Sigmoid colon (tissue), 6 donors: ENCODE measurements at regions not wholly inside any gene's neighbourhood (a gene's known extent, or its start where the extent isn't known, plus 50 kb on each side); places are given as distances from the start of the nearest gene placed in this dataset.

ENCODE experiments used
- DNase-seq: peaks from one replicate; pipeline ENCODE4 v3.0.0-alpha.2; 2019
- H3K27ac ChIP-seq, 4 donors: fragments of 200-600 bp; sonication (generic); one replicate each; pipeline ENCODE4 v1.5.1; 2016 to 2019; ENCODE audit warnings: mild to moderate bottlenecking in 1 of 4
- H3K27me3 ChIP-seq, 3 donors: fragments of 200-600 bp; sonication (generic); one replicate each; pipeline ENCODE4 v1.5.1; 2019; ENCODE audit warnings: mild to moderate bottlenecking in 1 of 3
- H3K36me3 ChIP-seq, 4 donors: fragments of 200-600 bp; sonication (generic); one replicate each; pipeline ENCODE4 v1.5.1; 2016 to 2019
- H3K4me1 ChIP-seq, 4 donors: fragments of 200-600 bp; sonication (generic); one replicate each; pipeline ENCODE4 v1.5.1; 2017 to 2019
- H3K4me3 ChIP-seq, 4 donors: fragments of 200-600 bp; sonication (generic); one replicate each; pipeline ENCODE4 v1.5.1; 2017 to 2019; ENCODE audit warnings: mild to moderate bottlenecking in 2 of 4, moderate library complexity in 1 of 4
- H3K9me3 ChIP-seq, 4 donors: fragments of 200-600 bp in 3 of 4; sonication (generic) in 3 of 4; one replicate each; pipeline versions ENCODE4 v1.5.1 to v1.6.1; 2013 to 2019
- EP300 ChIP-seq, 4 donors: sonication (generic); formaldehyde crosslinking; IDR thresholded peaks; one replicate each; pipeline ENCODE4 v1.6.1; 2017; ENCODE audit warnings: antibody characterized with exemption in 4 of 4
- POLR2A ChIP-seq, 2 donors: fragments of 450-650 bp; IDR thresholded peaks; one replicate each; pipeline ENCODE4 v1.6.1; 2016; ENCODE audit warnings: antibody characterized with exemption in 2 of 2, mild to moderate bottlenecking in 2 of 2, moderate library complexity in 2 of 2
- POLR2AphosphoS5 ChIP-seq, 4 donors: sonication (generic); formaldehyde crosslinking; IDR thresholded peaks; one replicate each; pipeline ENCODE4 v1.6.1; 2017; ENCODE audit warnings: antibody characterized with exemption in 4 of 4
- WGBS, 2 donors: extraction: QIAGEN DNeasy Blood & Tissue Kit; methylation state at CpG; one replicate each; pipeline ENCODE4 v1.1.7; 2013; 5-methylcytosine and 5-hydroxymethylcytosine counted together
- intact Hi-C: fragments of 100-400 bp; cut with DNase I; formaldehyde crosslinking; loops from one replicate; pipeline ENCODE4 v1.15.1; 2023
- TF ChIP-seq, protein P1 (sequence below), 4 experiments: fragments of 450-650 bp in 3 of 4; fragments of 200-600 bp in 1 of 4; IDR thresholded peaks; one replicate each; pipeline ENCODE4 v1.5.1; 2016 to 2019; ENCODE audit warnings: antibody characterized with exemption in 4 of 4, mild to moderate bottlenecking in 3 of 4, moderate library complexity in 2 of 4
- donor health status: healthy with polysubstance abuse.
- donor health status: healthy.

DNA sequence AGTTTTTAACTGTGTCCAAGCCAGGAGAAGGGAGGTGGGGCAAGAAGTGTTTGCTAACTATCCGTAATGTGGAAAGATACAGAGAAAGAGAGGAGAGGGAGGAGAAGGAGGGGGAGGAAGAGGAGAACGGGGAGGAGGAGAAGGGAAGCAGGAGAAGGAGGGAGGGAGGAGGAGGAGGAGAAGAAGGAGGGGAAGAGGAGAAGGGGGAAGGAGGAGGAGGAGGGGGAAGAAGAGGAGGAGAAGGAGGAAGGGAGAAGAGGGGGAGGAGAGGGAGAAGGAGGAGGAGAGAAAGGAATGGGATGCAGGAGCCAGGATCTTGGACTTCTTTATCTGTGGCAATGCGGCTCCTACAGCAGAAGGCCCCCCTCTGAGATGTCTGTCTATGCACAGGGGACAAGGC is 510.3 kb upstream of the CCDC196 start:
- Histone ChIP-seq H3K4me3 (no peak overlapping the region), H3K27ac (no peak overlapping the region), H3K36me3 (no peaks in the 10 kb centered on the region), H3K4me1 (no peaks in the 10 kb centered on the region), H3K27me3 (no peaks in the 10 kb centered on the region), H3K9me3 (no peaks in the 10 kb centered on the region)
- WGBS, 2 donors: 31 to 70% methylated on average over 3 of the region's 3 CpGs
- TF ChIP-seq EP300 (IDR thresholded peaks at IDR 0.05) (no peak), POLR2A (IDR thresholded peaks at IDR 0.05) (no peak), POLR2AphosphoS5 (IDR thresholded peaks at IDR 0.05) (no peak)
- TF ChIP-seq, protein P1, sequence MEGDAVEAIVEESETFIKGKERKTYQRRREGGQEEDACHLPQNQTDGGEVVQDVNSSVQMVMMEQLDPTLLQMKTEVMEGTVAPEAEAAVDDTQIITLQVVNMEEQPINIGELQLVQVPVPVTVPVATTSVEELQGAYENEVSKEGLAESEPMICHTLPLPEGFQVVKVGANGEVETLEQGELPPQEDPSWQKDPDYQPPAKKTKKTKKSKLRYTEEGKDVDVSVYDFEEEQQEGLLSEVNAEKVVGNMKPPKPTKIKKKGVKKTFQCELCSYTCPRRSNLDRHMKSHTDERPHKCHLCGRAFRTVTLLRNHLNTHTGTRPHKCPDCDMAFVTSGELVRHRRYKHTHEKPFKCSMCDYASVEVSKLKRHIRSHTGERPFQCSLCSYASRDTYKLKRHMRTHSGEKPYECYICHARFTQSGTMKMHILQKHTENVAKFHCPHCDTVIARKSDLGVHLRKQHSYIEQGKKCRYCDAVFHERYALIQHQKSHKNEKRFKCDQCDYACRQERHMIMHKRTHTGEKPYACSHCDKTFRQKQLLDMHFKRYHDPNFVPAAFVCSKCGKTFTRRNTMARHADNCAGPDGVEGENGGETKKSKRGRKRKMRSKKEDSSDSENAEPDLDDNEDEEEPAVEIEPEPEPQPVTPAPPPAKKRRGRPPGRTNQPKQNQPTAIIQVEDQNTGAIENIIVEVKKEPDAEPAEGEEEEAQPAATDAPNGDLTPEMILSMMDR (IDR thresholded peaks at IDR 0.05): no peak
- no peak for DNase-seq
- intact Hi-C loops: no loop called here

DNA sequence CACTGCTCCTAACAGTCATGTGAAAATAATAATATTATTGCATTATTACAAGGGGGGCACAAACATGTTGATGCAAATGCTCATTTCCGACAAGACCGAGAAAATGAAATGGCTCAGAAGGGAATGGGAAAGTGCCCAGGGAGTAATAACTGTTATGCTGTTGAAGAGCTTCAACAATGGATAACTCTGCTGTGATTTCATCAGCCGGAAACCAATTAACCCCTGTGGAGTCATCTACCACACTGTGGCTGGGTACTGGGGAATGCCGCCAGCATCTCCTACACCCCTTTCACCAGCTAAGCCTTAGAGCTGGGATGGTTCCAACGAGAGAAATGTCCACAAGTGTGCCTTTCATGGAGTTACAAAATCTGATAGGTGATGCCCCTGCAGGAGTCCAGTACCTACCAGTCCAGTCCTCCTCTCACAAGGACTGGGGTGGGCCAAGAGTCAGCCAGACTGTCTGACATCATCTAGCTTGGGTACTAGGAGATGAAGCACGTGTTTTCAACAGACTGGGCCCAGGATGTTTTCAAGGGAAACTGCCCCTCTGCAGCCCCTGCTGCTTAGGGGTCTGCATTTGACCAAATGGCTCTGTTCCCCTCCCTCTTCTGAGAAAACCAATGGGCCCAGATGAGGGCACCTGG is 509.3 kb upstream of the CCDC196 start:
- Histone ChIP-seq H3K27ac (no peak overlapping the region), H3K4me1 (no peaks in the 10 kb centered on the region), H3K36me3 (no peaks in the 10 kb centered on the region), H3K9me3 (no peaks in the 10 kb centered on the region), H3K4me3 (no peak overlapping the region), H3K27me3 (no peaks in the 10 kb centered on the region)
- intact Hi-C loops: no loop called here
- 91% methylated on average over 6 of the region's 6 CpGs for WGBS, 2 donors
- no peak for TF ChIP-seq EP300 (IDR thresholded peaks at IDR 0.05)
- TF ChIP-seq, protein P1 (IDR thresholded peaks at IDR 0.05): no peak
- no peak for TF ChIP-seq POLR2A (IDR thresholded peaks at IDR 0.05)
- no peak for TF ChIP-seq POLR2AphosphoS5 (IDR thresholded peaks at IDR 0.05)
- DNase-seq: no peak

DNA sequence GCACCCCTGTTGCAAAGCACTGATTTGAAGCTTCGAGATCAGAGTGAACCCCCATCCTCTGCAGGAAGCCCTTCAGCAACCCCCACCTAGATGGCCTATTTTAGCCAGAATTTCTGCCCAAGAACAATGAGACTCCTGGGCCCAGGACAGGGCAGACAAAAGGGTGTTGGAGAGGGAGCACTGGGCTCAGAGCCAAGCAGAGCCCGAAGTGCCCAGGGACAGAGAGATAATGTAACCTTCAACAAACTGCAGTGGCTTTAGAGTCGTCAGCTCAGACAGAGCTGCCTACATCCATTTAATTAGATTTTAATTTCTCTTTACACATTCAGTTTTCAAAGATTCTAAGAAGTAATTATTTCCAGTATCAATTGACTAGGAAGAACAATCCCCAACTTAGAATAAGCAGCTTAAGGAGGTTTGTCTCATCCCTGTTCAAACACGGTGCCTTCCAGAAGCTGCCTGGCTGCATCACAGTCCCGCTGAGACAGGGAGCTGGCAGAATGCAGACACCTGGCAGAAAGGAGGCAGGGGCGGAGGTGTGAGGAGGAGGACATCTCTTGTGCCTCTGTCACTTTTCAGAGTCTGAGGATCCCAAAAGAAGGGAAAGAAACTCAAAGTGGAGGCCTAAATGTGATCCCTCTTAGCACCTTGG is 504.9 kb upstream of the CCDC196 start:
- H3K4me1 ChIP-seq: no peaks in the 10 kb centered on the region
- WGBS, 2 donors: 91% methylated on average over 6 of the region's 6 CpGs
- H3K4me3 ChIP-seq: no peak overlapping the region
- no peaks in the 10 kb centered on the region for H3K27me3 ChIP-seq
- no peaks in the 10 kb centered on the region for H3K36me3 ChIP-seq
- TF ChIP-seq, protein P1 (IDR thresholded peaks at IDR 0.05): no peak
- TF ChIP-seq POLR2A (IDR thresholded peaks at IDR 0.05) (no peak), EP300 (IDR thresholded peaks at IDR 0.05) (no peak), POLR2AphosphoS5 (IDR thresholded peaks at IDR 0.05) (no peak)
- no peaks in the 10 kb centered on the region for H3K9me3 ChIP-seq
- no peak overlapping the region for H3K27ac ChIP-seq
- no peak for DNase-seq
- intact Hi-C loops: no loop called here

DNA sequence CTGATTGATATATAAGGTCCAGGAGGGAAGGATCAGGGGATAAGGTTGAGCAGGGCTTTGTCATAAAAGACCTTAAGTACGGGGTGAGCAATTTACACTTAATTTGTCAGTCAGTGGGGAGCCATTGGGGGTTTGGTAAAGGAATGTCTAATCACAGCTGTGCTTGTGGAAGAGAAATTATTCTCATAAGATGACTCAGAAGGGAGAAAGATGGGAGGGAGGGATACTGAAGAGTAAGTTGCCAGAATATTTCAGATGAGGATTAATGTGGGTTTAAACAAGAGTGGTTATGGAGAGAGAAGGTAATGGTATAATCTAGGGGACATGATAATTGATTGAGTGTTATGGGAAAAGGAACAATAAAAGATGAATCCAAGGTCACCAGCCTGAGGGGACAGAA is 500.1 kb upstream of the CCDC196 start:
- no peaks in the 10 kb centered on the region for H3K4me1 ChIP-seq
- no peak overlapping the region for H3K4me3 ChIP-seq
- no peaks in the 10 kb centered on the region for H3K27me3 ChIP-seq
- TF ChIP-seq POLR2AphosphoS5 (IDR thresholded peaks at IDR 0.05): no peak
- no peak for TF ChIP-seq EP300 (IDR thresholded peaks at IDR 0.05)
- TF ChIP-seq POLR2A (IDR thresholded peaks at IDR 0.05): no peak
- TF ChIP-seq, protein P1 (IDR thresholded peaks at IDR 0.05): no peak
- H3K27ac ChIP-seq: no peak overlapping the region
- 64 to 65% methylated on average over 1 of the region's 1 CpG for WGBS, 2 donors
- H3K36me3 ChIP-seq: no peaks in the 10 kb centered on the region
- no peak for DNase-seq
- intact Hi-C loops: no loop called here
- H3K9me3 ChIP-seq: no peaks in the 10 kb centered on the region

DNA sequence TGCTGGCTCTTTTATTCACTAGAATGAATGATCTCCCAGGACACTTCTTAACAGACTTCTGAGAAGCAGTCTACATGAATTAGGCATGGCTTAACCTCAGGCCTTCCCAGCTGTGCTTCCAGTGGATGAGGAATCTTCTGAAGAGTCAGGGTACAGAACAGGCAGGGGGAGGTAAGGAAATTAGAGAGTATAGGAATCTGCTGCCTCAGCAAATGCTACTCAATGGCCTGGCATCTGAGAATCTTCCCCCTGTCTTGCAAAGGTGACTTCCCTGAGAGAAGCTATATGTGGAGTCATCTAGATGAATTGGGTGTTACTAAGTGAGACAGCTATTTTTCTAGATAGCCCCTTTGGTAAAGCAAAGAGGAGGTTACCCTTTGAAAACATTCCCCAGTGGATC is 496.2 kb upstream of the CCDC196 start:
- H3K9me3 ChIP-seq: no peaks in the 10 kb centered on the region
- intact Hi-C loops: no loop called here
- H3K36me3 ChIP-seq: no peaks in the 10 kb centered on the region
- no peak overlapping the region for H3K4me3 ChIP-seq
- H3K27me3 ChIP-seq: no peaks in the 10 kb centered on the region
- TF ChIP-seq POLR2AphosphoS5 (IDR thresholded peaks at IDR 0.05) (no peak), EP300 (IDR thresholded peaks at IDR 0.05) (no peak), POLR2A (IDR thresholded peaks at IDR 0.05) (no peak)
- TF ChIP-seq, protein P1 (IDR thresholded peaks at IDR 0.05): no peak
- H3K4me1 ChIP-seq: no peaks in the 10 kb centered on the region
- H3K27ac ChIP-seq: no peak overlapping the region
- DNase-seq: no peak
